D721Med (cell line): ENCODE measurements at regions not wholly inside any gene's neighbourhood (a gene's known extent, or its start where the extent isn't known, plus 50 kb on each side); places are given as distances from the start of the nearest gene placed in this dataset.

Experiments used
- DNase-seq: peaks from one replicate; pipeline ENCODE4 v3.0.0; 2011; ENCODE audit warnings: low spot score; ENCODE audit not compliant: insufficient read length
- FAIRE-seq: peaks from 2 replicates; lab custom pipeline; 2011; peaks lifted over from hg19 to GRCh38; lab: Jason Lieb, UNC
- TF ChIP-seq, protein P1 (sequence below): IDR thresholded peaks from 2 replicates; pipeline ENCODE4 v1.5.1; 2012; ENCODE audit warnings: mild to moderate bottlenecking, control low read depth; ENCODE audit not compliant: insufficient read depth; ENCODE audit errors: missing control alignments

DNA sequence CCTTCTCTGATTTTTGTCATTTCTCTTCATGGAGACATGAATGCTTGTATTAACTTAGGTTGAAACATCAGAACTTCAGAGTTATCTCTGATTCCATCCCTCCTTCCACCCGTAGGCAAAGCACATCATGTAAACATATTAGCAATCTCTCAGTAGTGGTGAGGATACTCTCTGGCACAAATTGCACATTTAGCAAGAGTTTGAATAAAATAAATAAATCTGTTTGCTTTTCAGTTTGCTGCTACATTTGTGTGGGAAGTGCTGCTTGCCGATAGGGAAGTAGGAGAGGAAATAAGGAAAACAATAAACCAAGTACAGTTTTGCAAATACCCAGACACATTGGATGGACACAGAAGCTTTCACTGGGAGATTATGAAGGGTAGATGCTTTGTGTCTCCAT, 359.0 kb downstream of the BCKDHB start:
- FAIRE-seq: no peak

GRCh38 chr6:80464901-80465300, 358.4 kb downstream of the BCKDHB start:
- FAIRE-seq (no peak), DNase-seq (no peak)
- TF ChIP-seq, protein P1, sequence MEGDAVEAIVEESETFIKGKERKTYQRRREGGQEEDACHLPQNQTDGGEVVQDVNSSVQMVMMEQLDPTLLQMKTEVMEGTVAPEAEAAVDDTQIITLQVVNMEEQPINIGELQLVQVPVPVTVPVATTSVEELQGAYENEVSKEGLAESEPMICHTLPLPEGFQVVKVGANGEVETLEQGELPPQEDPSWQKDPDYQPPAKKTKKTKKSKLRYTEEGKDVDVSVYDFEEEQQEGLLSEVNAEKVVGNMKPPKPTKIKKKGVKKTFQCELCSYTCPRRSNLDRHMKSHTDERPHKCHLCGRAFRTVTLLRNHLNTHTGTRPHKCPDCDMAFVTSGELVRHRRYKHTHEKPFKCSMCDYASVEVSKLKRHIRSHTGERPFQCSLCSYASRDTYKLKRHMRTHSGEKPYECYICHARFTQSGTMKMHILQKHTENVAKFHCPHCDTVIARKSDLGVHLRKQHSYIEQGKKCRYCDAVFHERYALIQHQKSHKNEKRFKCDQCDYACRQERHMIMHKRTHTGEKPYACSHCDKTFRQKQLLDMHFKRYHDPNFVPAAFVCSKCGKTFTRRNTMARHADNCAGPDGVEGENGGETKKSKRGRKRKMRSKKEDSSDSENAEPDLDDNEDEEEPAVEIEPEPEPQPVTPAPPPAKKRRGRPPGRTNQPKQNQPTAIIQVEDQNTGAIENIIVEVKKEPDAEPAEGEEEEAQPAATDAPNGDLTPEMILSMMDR: no peak

More for the DNA sequence above, 359.0 kb downstream of the BCKDHB start:
- DNase-seq: no peak
- TF ChIP-seq, protein P1: no peak

- no peak for DNase-seq
- TF ChIP-seq, protein P1: no peak
- no peak for FAIRE-seq
Observed at GRCh38 chr6:80463197-80463596, 356.7 kb downstream of the BCKDHB start.

GRCh38 chr6:80460257-80460865, 353.9 kb downstream of the BCKDHB start:
- DNase-seq: no peak

GRCh38 chr6:80457439-80457933, 351.0 kb downstream of the BCKDHB start:
- TF ChIP-seq, protein P1: no peak
- FAIRE-seq: no peak
- no peak for DNase-seq

More at GRCh38 chr6:80460257-80460865, 353.9 kb downstream of the BCKDHB start:
- TF ChIP-seq, protein P1: no peak
- no peak for FAIRE-seq

DNA sequence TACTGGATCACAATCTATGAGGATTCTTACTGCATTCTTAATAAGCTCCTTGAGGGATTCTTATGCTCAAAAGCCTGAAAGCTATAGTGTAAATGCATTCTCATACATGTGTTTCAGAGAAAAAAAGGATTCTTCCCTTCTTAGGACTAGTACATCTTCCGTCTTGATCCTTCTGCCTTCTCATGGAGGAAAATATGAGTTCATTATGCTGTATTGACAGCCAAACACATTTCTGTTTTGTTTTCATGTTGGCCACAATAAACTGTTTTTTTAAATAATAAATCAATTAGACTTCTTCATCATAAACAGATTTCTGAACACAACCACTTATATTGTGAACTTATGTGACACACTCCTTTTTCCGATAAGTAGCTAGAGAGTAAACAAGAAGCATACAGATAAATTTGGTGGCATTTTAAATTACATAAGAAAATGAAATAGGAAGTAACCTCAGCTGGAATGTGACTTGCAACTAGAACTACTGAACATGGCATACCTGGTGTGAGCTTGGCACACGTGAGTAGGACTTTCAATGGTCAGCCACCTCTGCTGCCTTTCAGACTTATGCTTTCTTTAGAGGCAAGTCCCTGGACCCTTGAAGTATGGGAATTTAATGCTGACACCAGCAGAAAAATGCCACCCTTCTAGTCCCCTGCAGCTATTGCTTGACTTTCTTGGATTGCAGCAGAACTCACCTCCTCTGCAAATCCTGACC, 350.4 kb downstream of the BCKDHB start:
- TF ChIP-seq, protein P1: no peak
- no peak for DNase-seq
- FAIRE-seq: no peak
